CD4-positive, alpha-beta T cell (primary cell): ENCODE measurements at regions not wholly inside any gene's neighbourhood (a gene's known extent, or its start where the extent isn't known, plus 50 kb on each side); places are given as distances from the start of the nearest gene placed in this dataset.

Experiments
- ATAC-seq: fragments of 200-7000 bp; cut with Tn5 transposase; one replicate; pipeline ENCODE4 v1.10.0; 2022; ENCODE audit warnings: mild to moderate bottlenecking; ENCODE audit not compliant: poor library complexity
- CTCF ChIA-PET: fragments of 350-600 bp; sonication (Branson Sonifier 250); formaldehyde crosslinking; loops from one replicate; lab custom pipeline; 2021; ENCODE audit warnings: antibody characterized with exemption, inconsistent platforms; lab: Charles Lee
- POLR2A ChIA-PET: fragments of 350-600 bp; sonication (Branson Sonifier 250); formaldehyde crosslinking; loops from one replicate; lab custom pipeline; 2021; ENCODE audit warnings: antibody characterized with exemption, inconsistent platforms; lab: Charles Lee
- DNase-seq, 14 experiments: peaks; one replicate each; pipeline ENCODE4 v3.0.0-alpha.2; 2013 to 2020; ENCODE audit warnings: mixed read lengths in 2 of 14
- H3K27ac ChIP-seq, 2 donors: one replicate each; pipeline versions ENCODE4 v1.5.1 to v1.7.0; 2013; ENCODE audit warnings: low read length in 2 of 2, low read depth in 1 of 2, mild to moderate bottlenecking in 1 of 2
- H3K27me3 ChIP-seq, 2 experiments: 1 replicate in 1 of 2; 2 replicates in 1 of 2; pipeline versions ENCODE4 v1.6.1 to v1.7.0; 2013; ENCODE audit warnings: low read length in 2 of 2, control low read depth in 1 of 2, mild to moderate bottlenecking in 1 of 2, moderate library complexity in 1 of 2; ENCODE audit not compliant: insufficient read depth in 2 of 2, control insufficient read depth in 1 of 2
- H3K36me3 ChIP-seq: one replicate; pipeline ENCODE4 v1.6.1; 2013; ENCODE audit warnings: low read length, control low read depth; ENCODE audit not compliant: insufficient read depth
- H3K4me1 ChIP-seq: one replicate; pipeline ENCODE4 v1.6.1; 2013; ENCODE audit warnings: low read length, control low read depth; ENCODE audit not compliant: insufficient read depth
- H3K4me3 ChIP-seq: one replicate; pipeline ENCODE4 v1.5.1; 2013; ENCODE audit warnings: mild to moderate bottlenecking, low read length, moderate library complexity
- H3K9me3 ChIP-seq, 2 experiments: 1 replicate in 1 of 2; 2 replicates in 1 of 2; pipeline versions ENCODE4 v1.6.1 to v1.7.0; 2013; ENCODE audit warnings: low read length in 2 of 2, mild to moderate bottlenecking in 2 of 2, control low read depth in 1 of 2, moderate library complexity in 1 of 2; ENCODE audit not compliant: control insufficient read depth in 1 of 2, insufficient read depth in 1 of 2
- H3K27ac Mint-ChIP-seq: one replicate; pipeline ENCODE4 v1.8.0; 2020; ENCODE audit warnings: mixed read lengths
- H3K27me3 Mint-ChIP-seq: one replicate; pipeline ENCODE4 v1.8.0; 2021; ENCODE audit warnings: mixed read lengths
- H3K36me3 Mint-ChIP-seq: one replicate; pipeline ENCODE4 v1.8.0; 2021; ENCODE audit warnings: low read depth, mixed read lengths
- H3K4me1 Mint-ChIP-seq: one replicate; pipeline ENCODE4 v1.8.0; 2021; ENCODE audit warnings: low read depth, mixed read lengths
- H3K4me3 Mint-ChIP-seq: one replicate; pipeline ENCODE4 v1.8.0; 2020; ENCODE audit warnings: mild to moderate bottlenecking, mixed read lengths
- H3K9me3 Mint-ChIP-seq: one replicate; pipeline ENCODE4 v1.8.0; 2020; ENCODE audit warnings: mixed read lengths
- CTCF ChIP-seq: fragments of 200-600 bp; IDR thresholded peaks from one replicate; pipeline ENCODE4 v1.8.0; 2022; ENCODE audit warnings: antibody characterized with exemption, mild to moderate bottlenecking
- intact Hi-C, 2 experiments: fragments of 100-400 bp; cut with DNase I in 1 of 2; cut with micrococcal nuclease in 1 of 2; formaldehyde crosslinking; loops; one replicate each; pipeline versions ENCODE4 v1.15.1 to v1.9.0; 2023 to 2025; cut with DNase I, micrococcal nuclease

DNA sequence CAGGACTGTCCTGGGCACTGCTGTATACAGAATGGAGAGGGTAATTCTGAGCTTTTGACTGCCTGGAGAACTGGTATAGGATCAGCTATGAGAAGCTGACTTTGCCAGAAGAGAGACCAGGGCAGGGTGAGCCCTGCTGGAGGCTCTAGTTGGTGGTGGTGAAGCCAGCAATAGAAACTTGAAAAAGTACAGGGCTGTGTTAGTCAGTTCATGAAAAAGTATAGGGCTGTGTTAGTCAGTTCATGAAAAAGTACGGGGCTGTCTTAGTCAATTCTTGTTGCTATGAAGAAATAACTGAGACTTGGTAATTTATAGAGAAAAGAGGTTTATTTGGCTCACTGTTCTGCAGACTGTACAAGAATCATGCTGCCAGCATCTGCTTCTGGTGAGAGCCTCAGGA, 63.5 kb upstream of the C2CD4B start:
- peaks cover 15% of the 10 kb centered on the region for H3K27me3 Mint-ChIP-seq

DNA sequence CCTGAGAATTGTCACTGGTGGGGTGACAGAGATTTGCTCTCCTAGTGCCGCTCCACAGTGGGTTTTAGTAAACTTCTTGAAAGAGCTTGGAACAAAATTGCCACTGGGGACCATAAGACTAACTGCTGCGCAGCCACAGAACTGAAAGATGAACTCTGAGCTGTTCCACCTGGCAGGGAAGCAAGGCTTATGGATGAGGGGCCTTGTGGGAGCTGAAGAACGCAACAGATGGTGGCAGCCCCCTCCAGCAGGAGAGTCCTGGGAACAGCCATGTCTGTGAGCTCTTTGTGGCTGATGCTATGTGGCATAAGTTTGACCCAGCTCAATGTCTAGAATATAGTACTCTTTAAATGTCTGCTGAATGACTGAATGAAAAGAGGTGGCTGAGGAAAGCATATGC, 66.8 kb upstream of the C2CD4B start:
- Histone ChIP-seq H3K9me3 (no peaks in the 10 kb centered on the region), H3K27ac (no peak overlapping the region), H3K4me1 (no peaks in the 10 kb centered on the region), H3K4me3 (no peak overlapping the region), H3K36me3 (no peaks in the 10 kb centered on the region), H3K27me3 (peaks cover 0 to 3% of the 10 kb centered on the region in 2 experiments)
- TF ChIP-seq CTCF = no peak
- H3K27me3 Mint-ChIP-seq = peaks cover 15% of the 10 kb centered on the region
- H3K9me3 Mint-ChIP-seq = no peaks in the 10 kb centered on the region
- CTCF ChIA-PET = no interaction called here
- H3K4me3 Mint-ChIP-seq = no peak overlapping the region
- DNase-seq = no peak
- POLR2A ChIA-PET = no interaction called here
- H3K4me1 Mint-ChIP-seq = no peaks in the 10 kb centered on the region
- intact Hi-C loops = no loop called here
- H3K36me3 Mint-ChIP-seq = no peaks in the 10 kb centered on the region
- no peak for ATAC-seq
- no peak overlapping the region for H3K27ac Mint-ChIP-seq

More for the DNA sequence above, 63.5 kb upstream of the C2CD4B start:
- POLR2A ChIA-PET = interaction anchor here (1.7 kb wide), 1 partner anchor 8 kb away, joined by 3 read pairs; no protein-coding TSS in a partner anchor
- Mint-ChIP-seq H3K9me3 (no peaks in the 10 kb centered on the region), H3K27ac (no peak overlapping the region), H3K36me3 (no peaks in the 10 kb centered on the region), H3K4me1 (no peaks in the 10 kb centered on the region), H3K4me3 (no peak overlapping the region)
- ATAC-seq (no peak), DNase-seq (no peak)
- no peaks in the 10 kb centered on the region for H3K4me1 ChIP-seq
- H3K9me3 ChIP-seq = peaks cover 0 to 5% of the 10 kb centered on the region in 2 experiments
- peaks cover 0 to 6% of the 10 kb centered on the region in 2 experiments for H3K27me3 ChIP-seq
- intact Hi-C loops = no loop called here
- no peak for TF ChIP-seq CTCF
- no peaks in the 10 kb centered on the region for H3K36me3 ChIP-seq
- no peak overlapping the region for H3K4me3 ChIP-seq
- CTCF ChIA-PET = no interaction called here
- H3K27ac ChIP-seq = no peak overlapping the region

GRCh38 chr15:62240121-62241096, 75.3 kb upstream of the C2CD4B start:
- TF ChIP-seq CTCF = no peak
- ChIA-PET POLR2A (no interaction called here), CTCF (no interaction called here)
- Histone ChIP-seq H3K9me3 (peaks cover 0 to 4% of the 10 kb centered on the region in 2 experiments), H3K27ac (no peak overlapping the region), H3K4me3 (no peak overlapping the region), H3K27me3 (no peaks in the 10 kb centered on the region), H3K4me1 (no peaks in the 10 kb centered on the region), H3K36me3 (no peaks in the 10 kb centered on the region)
- Mint-ChIP-seq H3K4me3 (no peak overlapping the region), H3K27ac (no peak overlapping the region), H3K36me3 (no peaks in the 10 kb centered on the region), H3K27me3 (peaks cover 7% of the 10 kb centered on the region), H3K9me3 (no peaks in the 10 kb centered on the region), H3K4me1 (no peaks in the 10 kb centered on the region)
- intact Hi-C loops = no loop called here
- ATAC-seq (no peak), DNase-seq (no peak)
